Erythroblast (primary cell): ENCODE measurements at regions not wholly inside any gene's neighbourhood (a gene's known extent, or its start where the extent isn't known, plus 50 kb on each side); places are given as distances from the start of the nearest gene placed in this dataset.

Source experiments
- GATA1 ChIP-seq: IDR thresholded peaks from 2 replicates; pipeline ENCODE4 v1.6.1; 2011; ENCODE audit warnings: low read depth, mild to moderate bottlenecking, control low read depth, low read length, moderate library complexity
- POLR2A ChIP-seq: IDR thresholded peaks from 2 replicates; pipeline ENCODE4 v1.6.1; 2011; ENCODE audit warnings: mild to moderate bottlenecking, low read length

- TF ChIP-seq POLR2A = no peak
- TF ChIP-seq GATA1 = no peak
Observed at GRCh38 chr12:125455556-125455955, 390.3 kb downstream of the AACS start.
